HFF-Myc (cell line): ENCODE measurements at regions not wholly inside any gene's neighbourhood (a gene's known extent, or its start where the extent isn't known, plus 50 kb on each side); places are given as distances from the start of the nearest gene placed in this dataset.

Experiments
- DNase-seq: peaks from one replicate; pipeline ENCODE4 v3.0.0-alpha.2; 2011; ENCODE audit warnings: low read depth; ENCODE audit errors: extremely low read depth
- H3K4me3 ChIP-seq: replicated peaks from 2 replicates; pipeline ENCODE4 v1.5.1; 2011; ENCODE audit warnings: low read depth, mild to moderate bottlenecking, control low read depth, low read length
- CTCF ChIP-seq: IDR thresholded peaks from 2 replicates; pipeline ENCODE4 v1.5.1; 2012; ENCODE audit warnings: mild to moderate bottlenecking, low read depth, low read length, control low read depth; ENCODE audit errors: missing control alignments

GRCh38 chr13:105107781-105108180, 1427.7 kb downstream of the EFNB2 start:
- TF ChIP-seq CTCF, result no peak
- no peak overlapping the region for H3K4me3 ChIP-seq
- no peak for DNase-seq

GRCh38 chr13:105105471-105105870, 1430.0 kb downstream of the EFNB2 start:
- H3K4me3 ChIP-seq, result no peak overlapping the region
- TF ChIP-seq CTCF, result no peak
- DNase-seq, result no peak

DNA sequence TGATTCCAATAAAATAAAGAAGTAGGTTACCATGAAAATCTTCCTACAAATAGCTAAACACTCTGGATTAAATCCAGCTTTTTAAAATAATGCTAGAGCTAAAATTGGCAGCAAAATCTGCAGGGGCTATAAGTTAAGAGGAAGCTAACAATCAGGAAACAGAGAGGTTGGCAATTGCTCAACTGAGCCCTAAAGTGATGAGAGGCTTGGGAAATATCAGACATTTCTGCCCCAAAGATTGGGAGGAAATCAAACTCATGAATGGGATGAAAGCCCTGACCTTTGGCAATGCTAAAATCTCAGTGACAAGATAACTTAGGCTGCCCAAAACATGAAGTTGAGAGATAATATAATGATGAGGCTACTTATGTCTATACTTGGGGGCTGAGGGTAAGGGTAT, 1437.9 kb downstream of the EFNB2 start:
- TF ChIP-seq CTCF, result no peak
- DNase-seq, result no peak
- no peak overlapping the region for H3K4me3 ChIP-seq

DNA sequence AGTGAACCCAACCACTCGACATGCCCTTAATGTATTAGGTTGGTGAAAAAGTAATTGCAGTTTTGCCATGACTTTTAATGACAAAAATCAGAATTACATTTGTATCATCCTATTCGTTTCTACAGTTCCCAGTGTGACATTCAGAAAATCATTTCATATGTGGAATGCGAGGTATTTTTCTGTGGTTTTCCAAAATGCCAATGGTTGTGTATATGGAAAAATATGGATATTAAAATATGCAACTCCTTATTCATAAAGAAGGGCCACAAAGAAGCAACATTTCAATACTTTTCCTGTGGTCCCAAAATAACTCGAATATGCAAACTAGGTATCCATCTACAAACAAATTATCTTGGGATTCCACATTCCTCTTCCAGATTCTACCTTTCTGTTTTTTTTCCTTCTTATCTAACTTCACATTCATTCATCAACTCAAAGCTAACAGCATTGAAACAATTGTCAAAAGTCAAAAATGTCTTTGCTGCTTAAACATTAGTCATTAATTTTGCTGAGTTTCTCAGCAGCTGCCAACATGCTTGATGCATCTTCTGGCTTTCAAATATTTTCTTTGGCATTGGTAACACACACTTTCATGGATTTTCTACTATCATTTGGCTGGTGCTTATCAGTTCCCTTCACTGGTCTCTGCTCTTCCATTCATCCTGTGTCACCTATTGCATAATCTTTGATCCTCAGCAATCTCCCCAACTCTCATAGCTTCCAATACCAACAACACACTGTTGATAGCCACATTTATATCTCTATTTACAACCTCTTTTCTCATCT, 1445.4 kb downstream of the EFNB2 start:
- no peak for DNase-seq
- TF ChIP-seq CTCF, result no peak

GRCh38 chr13:105087945-105088344, 1447.5 kb downstream of the EFNB2 start:
- no peak for DNase-seq
- no peak for TF ChIP-seq CTCF
- H3K4me3 ChIP-seq, result no peak overlapping the region

More for the DNA sequence above, 1445.4 kb downstream of the EFNB2 start:
- no peak overlapping the region for H3K4me3 ChIP-seq

GRCh38 chr13:105084931-105085330, 1450.5 kb downstream of the EFNB2 start:
- no peak for TF ChIP-seq CTCF
- no peak overlapping the region for H3K4me3 ChIP-seq
- DNase-seq, result no peak

- TF ChIP-seq CTCF, result no peak
- no peak for DNase-seq
- H3K4me3 ChIP-seq, result no peak overlapping the region
Observed at GRCh38 chr13:105083992-105084391, 1451.5 kb downstream of the EFNB2 start.
